ENCODE measurements at regions not wholly inside any gene's neighbourhood (a gene's known extent, or its start where the extent isn't known, plus 50 kb on each side); places are given as distances from the start of the nearest gene placed in this dataset.

DNA sequence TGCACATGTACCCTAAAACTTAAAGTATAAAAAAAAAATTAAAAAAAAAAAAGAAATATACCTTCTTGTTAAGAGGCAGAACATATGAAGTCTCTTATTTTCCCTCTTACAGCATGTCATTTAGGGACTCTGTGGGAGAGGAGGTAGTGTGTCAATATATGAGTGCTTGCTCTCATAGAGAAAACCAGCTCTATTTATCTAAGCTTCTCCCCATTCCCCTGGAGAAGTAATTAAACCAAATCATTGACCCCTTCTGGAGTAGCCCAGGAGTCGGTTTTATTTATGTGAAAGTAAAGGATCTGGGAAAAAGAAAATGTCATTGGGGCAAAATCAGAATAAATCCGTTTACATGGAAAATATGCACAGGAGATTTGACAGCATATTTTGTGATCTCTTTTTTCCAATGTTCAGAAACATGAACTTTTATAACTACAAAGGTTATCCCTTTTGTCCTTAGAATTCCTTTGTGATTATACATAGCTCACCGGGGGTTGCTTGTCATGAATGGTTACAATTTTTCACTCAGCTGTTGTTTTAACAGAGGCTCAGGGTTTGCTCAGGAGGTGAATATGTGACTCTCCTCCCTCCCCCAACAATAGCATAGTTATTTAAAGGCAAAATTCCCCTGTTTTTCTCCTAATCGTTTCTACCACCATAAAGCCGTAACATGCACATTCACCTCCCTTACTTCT lies 114.5 kb upstream of the C1orf21 start:
- no peak for DNase-seq (ENCODE audit: low read depth in 2 of 3, low spot score in 1 of 3)

DNA sequence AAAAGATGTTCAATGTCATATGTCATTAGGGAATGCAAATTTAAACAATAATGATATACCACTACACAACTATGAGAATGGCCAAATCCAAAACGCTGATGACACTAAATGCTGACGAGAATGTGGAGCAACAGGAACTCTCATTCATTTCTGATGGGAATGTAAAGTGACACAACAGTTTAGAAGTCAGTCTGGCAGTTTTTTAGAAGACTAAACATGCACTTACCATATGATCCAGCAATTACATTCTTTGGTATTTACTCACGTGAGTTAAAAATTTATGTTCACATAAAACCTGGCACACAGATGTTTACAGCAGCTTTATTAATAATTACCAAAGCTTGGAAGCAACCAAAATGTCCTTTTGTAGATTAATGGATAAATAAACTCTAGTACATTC lies 110.4 kb upstream of the C1orf21 start:
- DNase-seq (ENCODE audit: low read depth in 2 of 3, low spot score in 1 of 3), result no peak

GRCh38 chr1:184279911-184280458 lies 106.8 kb upstream of the C1orf21 start:
- no peak for DNase-seq (ENCODE audit: low read depth in 2 of 3, low spot score in 1 of 3)

DNA sequence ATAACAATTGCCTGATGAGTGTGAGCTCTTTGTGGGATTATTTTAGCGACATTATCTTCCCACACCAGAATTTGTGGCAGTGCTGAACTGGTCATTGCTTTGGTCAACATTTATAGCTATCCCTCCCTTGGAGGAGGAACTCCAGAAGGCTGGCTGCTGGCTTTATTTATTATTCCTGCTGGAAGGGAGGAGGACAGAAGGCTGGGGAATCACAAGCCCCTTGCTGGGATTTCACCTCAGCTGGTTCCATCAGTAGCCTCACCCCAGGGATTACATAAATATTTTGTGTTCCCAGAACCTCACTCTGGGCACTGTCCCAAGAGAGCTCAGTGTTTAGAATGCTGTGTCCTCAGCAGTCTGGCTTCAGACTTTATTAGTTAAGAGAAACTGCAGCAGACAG lies 102.8 kb upstream of the C1orf21 start:
- no peak for DNase-seq (ENCODE audit: low read depth in 2 of 3, low spot score in 1 of 3)

- DNase-seq (ENCODE audit: low read depth in 2 of 3, low spot score in 1 of 3), result no peak
Measured at GRCh38 chr1:184284900-184285299, 101.9 kb upstream of the C1orf21 start.

- DNase-seq (ENCODE audit: low read depth in 2 of 3, low spot score in 1 of 3), result no peak
Measured at GRCh38 chr1:184285401-184286087, 101.3 kb upstream of the C1orf21 start.

DNA sequence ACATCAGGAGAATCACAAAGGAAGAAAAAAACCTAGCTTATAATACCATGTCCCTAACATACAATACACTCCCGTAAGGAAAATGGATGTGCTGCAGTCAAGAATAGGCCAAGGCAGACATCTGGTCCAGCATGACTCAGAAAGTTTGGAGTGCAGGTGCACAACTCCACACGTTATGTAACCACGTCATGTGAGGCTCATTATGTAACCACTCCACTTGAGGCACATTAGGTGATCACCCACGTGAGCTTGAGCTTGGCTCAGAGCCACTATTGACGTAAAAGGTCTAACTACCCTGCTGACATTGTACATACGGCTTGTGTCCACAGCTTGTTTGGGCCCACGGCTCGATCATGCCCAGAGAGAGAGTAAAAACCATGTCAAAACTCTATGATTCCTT lies 99.8 kb upstream of the C1orf21 start:
- DNase-seq (ENCODE audit: low read depth in 2 of 3, low spot score in 1 of 3), result no peak

GRCh38 chr1:184289825-184290550 lies 96.8 kb upstream of the C1orf21 start:
- DNase-seq (ENCODE audit: low read depth in 2 of 3, low spot score in 1 of 3), result no peak

DNA sequence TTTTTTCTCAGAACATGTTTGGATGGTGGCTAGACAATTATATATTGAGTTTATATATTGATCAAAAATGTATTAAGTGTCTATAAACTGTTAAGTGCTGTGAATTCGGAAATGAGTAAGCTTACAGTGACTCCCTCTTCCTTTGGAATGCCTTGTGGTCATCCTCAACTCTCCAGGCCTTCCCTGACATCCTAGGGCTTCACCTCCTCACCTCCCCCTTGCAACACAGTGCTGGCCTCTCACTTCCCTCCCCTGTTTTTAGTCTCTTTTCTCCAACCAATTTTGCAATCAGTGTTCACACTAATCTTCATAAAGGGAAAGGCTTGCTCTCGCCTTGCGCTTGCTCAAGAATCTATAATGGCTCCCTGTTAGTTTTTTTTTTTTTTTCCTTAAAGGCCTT lies 95.1 kb upstream of the C1orf21 start:
- DNase-seq (ENCODE audit: low read depth in 2 of 3, low spot score in 1 of 3), result no peak

- no peak for DNase-seq (ENCODE audit: low read depth in 2 of 3, low spot score in 1 of 3)
Measured at GRCh38 chr1:184292101-184292500, 94.7 kb upstream of the C1orf21 start.

- DNase-seq (ENCODE audit: low read depth in 2 of 3, low spot score in 1 of 3), result no peak
Measured at GRCh38 chr1:184294101-184294500, 92.7 kb upstream of the C1orf21 start.

DNA sequence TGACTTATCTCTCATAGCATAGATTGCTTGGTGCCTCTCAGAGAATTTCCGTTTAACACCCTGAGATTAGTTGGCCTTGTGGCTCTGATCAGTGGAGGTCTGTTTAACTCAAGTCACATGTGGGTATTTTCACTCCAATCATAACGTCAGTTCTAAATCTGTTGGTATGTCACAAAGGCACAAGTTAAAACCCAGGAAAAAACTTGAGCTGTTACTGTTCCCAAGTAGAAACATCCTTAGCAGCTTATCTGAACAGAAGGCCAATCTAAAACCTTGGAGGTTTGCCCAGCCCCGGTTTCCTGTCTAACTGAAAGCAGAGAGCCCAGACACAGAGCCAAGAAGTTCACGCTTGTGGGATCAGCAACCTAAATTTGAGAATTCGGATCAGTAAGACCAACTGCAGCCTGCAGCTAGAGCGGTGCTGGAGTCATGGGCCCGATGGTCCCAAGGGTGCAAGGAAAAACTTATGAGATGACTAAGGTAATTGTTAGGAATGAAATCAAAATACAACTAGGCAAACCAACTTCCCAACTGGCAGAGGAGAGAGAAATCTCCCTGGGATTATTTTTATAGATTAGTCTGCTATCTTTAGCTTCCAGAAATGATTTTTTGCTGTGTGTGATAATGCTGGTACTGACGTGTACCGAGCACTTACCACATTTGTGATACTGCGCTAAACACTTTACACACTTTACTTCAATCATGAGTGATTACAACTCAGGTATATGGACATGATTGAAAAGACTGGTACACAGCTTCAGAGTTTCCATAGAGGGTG lies 90.2 kb upstream of the C1orf21 start:
- no peak for DNase-seq (ENCODE audit: low read depth in 2 of 3, low spot score in 1 of 3)

GRCh38 chr1:184297244-184297750 lies 89.5 kb upstream of the C1orf21 start:
- DNase-seq (ENCODE audit: low read depth in 2 of 3, low spot score in 1 of 3), result no peak

- DNase-seq (ENCODE audit: low read depth in 2 of 3, low spot score in 1 of 3), result no peak
Measured at GRCh38 chr1:184298440-184299405, 88.1 kb upstream of the C1orf21 start.

DNA sequence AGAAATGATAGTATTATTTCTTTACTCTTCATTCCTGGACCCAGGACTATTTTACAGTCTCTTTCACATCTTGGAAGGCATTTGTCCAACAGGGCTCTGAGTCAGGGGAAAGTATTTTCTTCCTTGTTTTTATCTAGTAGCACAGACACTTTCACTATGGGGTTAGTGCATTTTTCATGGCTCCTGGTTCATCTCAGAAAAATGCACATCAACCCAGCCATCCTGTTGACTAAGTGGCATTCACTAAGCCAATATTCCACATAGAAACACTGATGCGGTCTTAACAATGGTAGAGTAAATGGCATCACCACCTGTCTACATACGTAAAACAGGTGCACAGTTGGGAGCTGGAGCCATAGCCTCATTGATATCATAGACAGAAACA lies 87.4 kb upstream of the C1orf21 start:
- DNase-seq (ENCODE audit: low read depth in 2 of 3, low spot score in 1 of 3), result no peak

DNA sequence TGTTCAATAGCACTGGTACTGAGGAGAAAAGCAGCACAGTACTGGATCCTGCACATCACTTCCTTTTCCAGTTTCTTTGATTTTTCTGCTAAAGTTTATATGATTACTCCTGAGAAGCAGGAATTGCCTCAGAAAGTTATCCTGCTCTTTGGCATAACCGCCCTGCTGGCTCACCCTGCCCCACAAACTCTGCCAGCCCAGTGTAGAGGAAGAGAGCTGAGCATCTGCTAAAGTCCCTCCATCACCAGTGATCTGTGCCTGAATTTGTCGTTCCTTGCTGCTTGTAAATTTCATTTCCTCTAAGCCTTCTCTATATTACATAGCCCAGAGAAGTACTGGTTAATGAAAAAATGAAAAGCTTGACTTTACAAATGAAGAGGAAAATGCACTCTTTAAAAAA lies 87.0 kb upstream of the C1orf21 start:
- DNase-seq (ENCODE audit: low read depth in 2 of 3, low spot score in 1 of 3), result no peak

- no peak for DNase-seq (ENCODE audit: low read depth in 2 of 3, low spot score in 1 of 3)
Measured at GRCh38 chr1:184300446-184300845, 86.4 kb upstream of the C1orf21 start.

- no peak for DNase-seq (ENCODE audit: low read depth in 2 of 3, low spot score in 1 of 3)
Measured at GRCh38 chr1:184301227-184301626, 85.6 kb upstream of the C1orf21 start.

DNA sequence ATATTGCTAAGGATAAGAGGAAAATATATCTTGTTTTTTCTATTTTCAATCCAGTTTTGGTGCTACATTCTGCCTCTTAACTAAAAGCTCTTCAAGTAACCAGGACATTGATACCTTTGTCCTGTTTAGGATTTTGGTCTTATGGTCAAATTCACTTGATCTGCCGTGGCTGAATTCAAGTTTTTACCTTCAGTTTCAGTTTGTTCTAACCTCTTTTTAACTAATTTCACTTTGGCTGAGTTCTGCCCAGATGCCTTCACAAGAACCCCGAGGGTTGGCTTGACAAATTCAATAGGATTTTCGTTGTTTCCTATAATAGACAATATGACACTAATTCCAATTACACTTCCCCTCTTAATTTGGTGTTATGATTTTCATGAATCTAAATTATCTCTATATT lies 84.5 kb upstream of the C1orf21 start:
- DNase-seq (ENCODE audit: low read depth in 2 of 3, low spot score in 1 of 3), result no peak
